ENCODE measurements at regions not wholly inside any gene's neighbourhood (a gene's known extent, or its start where the extent isn't known, plus 50 kb on each side); places are given as distances from the start of the nearest gene placed in this dataset.

GRCh38 chr5:167575330-167575729 is 716.1 kb upstream of the WWC1 start:
- DNase-seq = no peak

GRCh38 chr5:167576126-167576525 is 715.3 kb upstream of the WWC1 start:
- DNase-seq = no peak

- no peak for DNase-seq
Measured at GRCh38 chr5:167576897-167577296, 714.5 kb upstream of the WWC1 start.

GRCh38 chr5:167577616-167578015 is 713.8 kb upstream of the WWC1 start:
- DNase-seq = no peak

- no peak for DNase-seq
Measured at GRCh38 chr5:167578977-167579692, 712.3 kb upstream of the WWC1 start.

- no peak for DNase-seq
Measured at GRCh38 chr5:167579693-167580055, 711.8 kb upstream of the WWC1 start.

GRCh38 chr5:167580608-167581007 is 710.8 kb upstream of the WWC1 start:
- no peak for DNase-seq

- no peak for DNase-seq
Measured at GRCh38 chr5:167582283-167582682, 709.2 kb upstream of the WWC1 start.

- DNase-seq = no peak
Measured at GRCh38 chr5:167582886-167583285, 708.6 kb upstream of the WWC1 start.

- no peak for DNase-seq
Measured at GRCh38 chr5:167585184-167585583, 706.3 kb upstream of the WWC1 start.

GRCh38 chr5:167587772-167588437 is 703.5 kb upstream of the WWC1 start:
- DNase-seq = no peak

- no peak for DNase-seq
Measured at GRCh38 chr5:167592114-167592513, 699.3 kb upstream of the WWC1 start.

- DNase-seq = no peak
Measured at GRCh38 chr5:167593329-167594060, 698.0 kb upstream of the WWC1 start.

- no peak for DNase-seq
Measured at GRCh38 chr5:167594061-167594435, 697.4 kb upstream of the WWC1 start.

GRCh38 chr5:167594750-167595149 is 696.7 kb upstream of the WWC1 start:
- DNase-seq = no peak

- DNase-seq = no peak
Measured at GRCh38 chr5:167595196-167595595, 696.2 kb upstream of the WWC1 start.

- no peak for DNase-seq
Measured at GRCh38 chr5:167598166-167598565, 693.3 kb upstream of the WWC1 start.

GRCh38 chr5:167602067-167602466 is 689.4 kb upstream of the WWC1 start:
- DNase-seq = no peak

GRCh38 chr5:167603135-167603534 is 688.3 kb upstream of the WWC1 start:
- DNase-seq = no peak

GRCh38 chr5:167608390-167609272 is 682.8 kb upstream of the WWC1 start:
- DNase-seq = no peak

GRCh38 chr5:167614294-167615021 is 677.0 kb upstream of the WWC1 start:
- DNase-seq = no peak

All from activated CD4-positive, alpha-beta T cell treated with anti-CD3 and anti-CD28 coated beads, Interleukin-10, Interleukin-2, amounts not matched to agents 100 ng/mL and 50 ng/mL, durations not matched to agents 16 hours and 8 hours (primary cell).